PC-9 (cell line): ENCODE measurements at regions not wholly inside any gene's neighbourhood (a gene's known extent, or its start where the extent isn't known, plus 50 kb on each side); places are given as distances from the start of the nearest gene placed in this dataset.

ENCODE experiments used
- CTCF ChIP-seq: fragments of 200-600 bp; sonication (generic); conservative IDR thresholded peaks from 2 replicates; pipeline ENCODE4 v1.6.1; 2017; ENCODE audit warnings: mixed run types, antibody characterized with exemption, mild to moderate bottlenecking, moderate library complexity
- EZH2 ChIP-seq: fragments of 200-600 bp; sonication (generic); IDR thresholded peaks from 2 replicates; pipeline ENCODE4 v1.8.0; 2017; ENCODE audit warnings: antibody characterized with exemption, low read depth

- TF ChIP-seq CTCF, result no peak
- no peak for TF ChIP-seq EZH2
These were observed 205.3 kb downstream of the TM2D1 start for GRCh38 chr1:61519631-61520030.
